ENCODE measurements at regions not wholly inside any gene's neighbourhood (a gene's known extent, or its start where the extent isn't known, plus 50 kb on each side); places are given as distances from the start of the nearest gene placed in this dataset.

DNA sequence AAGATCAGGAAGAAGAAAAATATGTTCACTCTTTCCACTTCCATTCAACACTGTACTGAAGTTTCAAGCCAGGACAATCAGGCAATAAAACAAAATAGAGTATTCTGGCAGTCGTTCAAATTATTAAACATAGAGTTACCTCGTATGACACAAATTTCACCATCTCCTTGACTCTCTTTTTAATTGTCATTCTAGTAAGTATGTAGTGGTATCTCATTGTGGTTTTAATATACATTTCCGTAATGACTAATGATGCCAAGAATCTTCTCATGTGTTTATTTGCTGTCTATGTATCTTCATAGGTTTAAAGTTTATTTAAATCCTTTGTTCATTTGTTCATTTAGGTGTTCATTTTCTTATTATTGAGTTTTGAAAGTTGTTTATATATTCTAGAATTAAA is 352.2 kb downstream of the IDS start:
- TF ChIP-seq POLR2AphosphoS5 (IDR thresholded peaks at IDR 0.05) = no peak
- TF ChIP-seq, protein P1, sequence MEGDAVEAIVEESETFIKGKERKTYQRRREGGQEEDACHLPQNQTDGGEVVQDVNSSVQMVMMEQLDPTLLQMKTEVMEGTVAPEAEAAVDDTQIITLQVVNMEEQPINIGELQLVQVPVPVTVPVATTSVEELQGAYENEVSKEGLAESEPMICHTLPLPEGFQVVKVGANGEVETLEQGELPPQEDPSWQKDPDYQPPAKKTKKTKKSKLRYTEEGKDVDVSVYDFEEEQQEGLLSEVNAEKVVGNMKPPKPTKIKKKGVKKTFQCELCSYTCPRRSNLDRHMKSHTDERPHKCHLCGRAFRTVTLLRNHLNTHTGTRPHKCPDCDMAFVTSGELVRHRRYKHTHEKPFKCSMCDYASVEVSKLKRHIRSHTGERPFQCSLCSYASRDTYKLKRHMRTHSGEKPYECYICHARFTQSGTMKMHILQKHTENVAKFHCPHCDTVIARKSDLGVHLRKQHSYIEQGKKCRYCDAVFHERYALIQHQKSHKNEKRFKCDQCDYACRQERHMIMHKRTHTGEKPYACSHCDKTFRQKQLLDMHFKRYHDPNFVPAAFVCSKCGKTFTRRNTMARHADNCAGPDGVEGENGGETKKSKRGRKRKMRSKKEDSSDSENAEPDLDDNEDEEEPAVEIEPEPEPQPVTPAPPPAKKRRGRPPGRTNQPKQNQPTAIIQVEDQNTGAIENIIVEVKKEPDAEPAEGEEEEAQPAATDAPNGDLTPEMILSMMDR (IDR thresholded peaks at IDR 0.05 in 8 of 11, conservative IDR thresholded peaks at IDR 0.05 in 3 of 11) = no peak

All from spleen (tissue), 7 donors.